GM23248 (cell line): ENCODE measurements at regions not wholly inside any gene's neighbourhood (a gene's known extent, or its start where the extent isn't known, plus 50 kb on each side); places are given as distances from the start of the nearest gene placed in this dataset.

Source experiments
- EZH2 ChIP-seq: fragments of 200-600 bp; sonication (generic); IDR thresholded peaks from 2 replicates; pipeline ENCODE4 v1.6.1; 2018; ENCODE audit warnings: antibody characterized with exemption, mild to moderate bottlenecking; ENCODE audit not compliant: insufficient read depth, poor library complexity, severe bottlenecking
- EZH2phosphoT487 ChIP-seq: fragments of 200-600 bp; sonication (generic); IDR thresholded peaks from 2 replicates; pipeline ENCODE4 v1.6.1; 2018; ENCODE audit warnings: antibody characterized with exemption, moderate library complexity, mild to moderate bottlenecking, low read depth; ENCODE audit not compliant: insufficient read depth

- TF ChIP-seq EZH2 (no peak), EZH2phosphoT487 (no peak)
Measured at GRCh38 chr3:167887096-167887495, 151.6 kb downstream of the SERPINI1 start.
